Spleen (tissue), 7 donors: ENCODE measurements at regions not wholly inside any gene's neighbourhood (a gene's known extent, or its start where the extent isn't known, plus 50 kb on each side); places are given as distances from the start of the nearest gene placed in this dataset.

Source experiments
- POLR2A ChIP-seq, 3 donors: fragments of 450-650 bp; IDR thresholded peaks; one replicate each; pipeline ENCODE4 v1.5.1; 2017; ENCODE audit warnings: antibody characterized with exemption in 3 of 3, mild to moderate bottlenecking in 1 of 3
- TF ChIP-seq, protein P1 (sequence below), 11 experiments: fragments of 200-600 bp in 7 of 11; fragments of 450-650 bp in 4 of 11; sonication (generic) in 4 of 11; IDR thresholded peaks in 8 of 11; conservative IDR thresholded peaks in 3 of 11; 1 replicate in 7 of 11; 2 replicates in 4 of 11; pipeline versions ENCODE4 v1.4.0 to v1.8.0; 2016 to 2021; ENCODE audit warnings: antibody characterized with exemption in 11 of 11, inconsistent platforms in 4 of 11, mild to moderate bottlenecking in 1 of 11
- donor health status: DM: no; HTN: no; CAD: no; lungs with moderate emphysema.
- donor health status: DM: no; HTN: no; CAD: no.
- donor health status: DM: no; HTN: no; CAD: no.

DNA sequence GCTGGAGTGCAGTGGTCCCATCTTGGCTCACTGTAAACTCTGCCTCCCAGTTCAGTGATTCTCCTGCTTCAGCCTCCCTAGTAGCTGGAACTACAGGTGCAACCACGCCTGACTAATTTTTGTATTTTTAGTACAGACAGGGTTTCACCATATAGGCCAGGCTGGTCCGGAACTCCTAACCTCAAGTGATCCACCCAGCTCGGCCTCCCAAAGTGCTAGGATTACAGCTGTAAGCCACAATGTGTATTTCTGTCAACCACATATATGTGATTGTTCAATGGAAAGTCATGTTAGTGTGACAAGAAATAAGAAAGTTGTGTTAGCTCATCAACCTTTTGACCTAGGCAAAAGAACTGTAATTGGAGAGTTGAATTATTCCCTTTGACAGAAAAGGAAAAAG lies 677.1 kb upstream of the CHD1 start:
- TF ChIP-seq, protein P1, sequence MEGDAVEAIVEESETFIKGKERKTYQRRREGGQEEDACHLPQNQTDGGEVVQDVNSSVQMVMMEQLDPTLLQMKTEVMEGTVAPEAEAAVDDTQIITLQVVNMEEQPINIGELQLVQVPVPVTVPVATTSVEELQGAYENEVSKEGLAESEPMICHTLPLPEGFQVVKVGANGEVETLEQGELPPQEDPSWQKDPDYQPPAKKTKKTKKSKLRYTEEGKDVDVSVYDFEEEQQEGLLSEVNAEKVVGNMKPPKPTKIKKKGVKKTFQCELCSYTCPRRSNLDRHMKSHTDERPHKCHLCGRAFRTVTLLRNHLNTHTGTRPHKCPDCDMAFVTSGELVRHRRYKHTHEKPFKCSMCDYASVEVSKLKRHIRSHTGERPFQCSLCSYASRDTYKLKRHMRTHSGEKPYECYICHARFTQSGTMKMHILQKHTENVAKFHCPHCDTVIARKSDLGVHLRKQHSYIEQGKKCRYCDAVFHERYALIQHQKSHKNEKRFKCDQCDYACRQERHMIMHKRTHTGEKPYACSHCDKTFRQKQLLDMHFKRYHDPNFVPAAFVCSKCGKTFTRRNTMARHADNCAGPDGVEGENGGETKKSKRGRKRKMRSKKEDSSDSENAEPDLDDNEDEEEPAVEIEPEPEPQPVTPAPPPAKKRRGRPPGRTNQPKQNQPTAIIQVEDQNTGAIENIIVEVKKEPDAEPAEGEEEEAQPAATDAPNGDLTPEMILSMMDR (IDR thresholded peaks at IDR 0.05 in 8 of 11, conservative IDR thresholded peaks at IDR 0.05 in 3 of 11) = no peak
- TF ChIP-seq POLR2A (IDR thresholded peaks at IDR 0.05) = no peak
